BLaER1 treated with 17β-estradiol and CSF1 and Interleukin-3, amounts not matched to agents 10 nM and 100 nM (cell line): ENCODE measurements at regions not wholly inside any gene's neighbourhood (a gene's known extent, or its start where the extent isn't known, plus 50 kb on each side); places are given as distances from the start of the nearest gene placed in this dataset.

ENCODE experiments used
- H3K27ac ChIP-seq, 11 experiments: shearing (Covaris generic); formaldehyde crosslinking; 2 replicates each; pipeline ENCODE4 v1.8.1; 2022
- H3K27me3 ChIP-seq, 11 experiments: shearing (Covaris generic); formaldehyde crosslinking; 2 replicates each; pipeline ENCODE4 v1.8.1; 2022
- H3K36me3 ChIP-seq, 11 experiments: shearing (Covaris generic); formaldehyde crosslinking; 2 replicates each; pipeline ENCODE4 v1.8.1; 2022
- H3K4me1 ChIP-seq, 10 experiments: shearing (Covaris generic); formaldehyde crosslinking; 2 replicates each; pipeline ENCODE4 v1.8.1; 2022
- H3K4me2 ChIP-seq, 11 experiments: shearing (Covaris generic); formaldehyde crosslinking; 2 replicates each; pipeline ENCODE4 v1.8.1; 2022
- H3K4me3 ChIP-seq, 10 experiments: shearing (Covaris generic); formaldehyde crosslinking; 2 replicates each; pipeline ENCODE4 v1.8.1; 2022
- H3K9ac ChIP-seq, 11 experiments: shearing (Covaris generic); formaldehyde crosslinking; 2 replicates each; pipeline ENCODE4 v1.8.1; 2022
- H3K9me3 ChIP-seq, 11 experiments: shearing (Covaris generic); formaldehyde crosslinking; replicated peaks in 1 of 11; 2 replicates each; pipeline ENCODE4 v1.8.1; 2022
- H4K20me1 ChIP-seq, 11 experiments: shearing (Covaris generic); formaldehyde crosslinking; 2 replicates each; pipeline ENCODE4 v1.8.1; 2022
- Cebpa-rat ChIP-seq, 11 experiments: shearing (Covaris generic); IDR thresholded peaks; 2 replicates each; pipeline ENCODE4 v1.8.1; 2022

DNA sequence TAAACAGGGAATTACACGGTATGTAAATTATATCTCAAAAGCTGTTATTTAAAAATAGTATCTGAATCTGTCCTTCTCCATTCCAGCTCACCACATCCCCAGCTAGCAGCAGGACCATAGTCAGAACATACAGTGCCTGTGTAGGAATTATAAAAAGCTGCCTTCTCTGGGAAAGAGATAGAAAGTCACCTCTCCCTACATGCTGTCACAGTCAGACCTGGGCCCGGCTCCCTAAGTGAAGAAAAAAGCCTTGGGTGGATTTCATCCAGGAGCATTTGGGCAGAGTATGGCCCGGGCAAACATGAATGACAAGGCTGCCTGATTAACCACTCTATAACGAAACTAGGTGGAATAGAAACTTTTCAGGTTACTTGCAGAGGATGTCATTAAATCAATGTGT is 144.1 kb downstream of the CNTN3 start:
- no peak overlapping the region for H3K4me2 ChIP-seq
- no peaks in the 10 kb centered on the region for H3K27me3 ChIP-seq
- TF ChIP-seq Cebpa-rat (IDR thresholded peaks at IDR 0.05): no peak
- H3K27ac ChIP-seq: no peak overlapping the region
- H3K36me3 ChIP-seq: no peaks in the 10 kb centered on the region
- no peak overlapping the region for H3K4me3 ChIP-seq
- no peaks in the 10 kb centered on the region for H4K20me1 ChIP-seq
- H3K9ac ChIP-seq: no peak overlapping the region
- no peaks in the 10 kb centered on the region for H3K4me1 ChIP-seq
- no peaks in the 10 kb centered on the region for H3K9me3 ChIP-seq

DNA sequence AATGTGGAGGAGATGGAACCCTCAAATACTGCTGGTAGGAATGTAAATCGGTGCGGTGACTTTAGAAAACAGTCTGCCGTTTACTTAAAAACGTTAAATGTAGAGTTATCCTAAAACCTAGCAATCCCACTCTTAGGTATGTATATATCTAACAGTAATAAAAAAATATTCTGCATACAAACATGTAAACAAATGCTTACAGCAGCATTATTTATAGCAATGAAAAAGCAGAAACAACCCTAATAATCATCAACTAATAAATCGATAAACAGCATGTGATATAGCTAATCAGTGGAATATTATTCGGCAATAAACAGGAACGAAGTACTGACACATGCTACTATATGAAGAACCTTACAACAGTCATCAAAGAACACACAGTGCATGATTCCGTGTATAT is 144.7 kb downstream of the CNTN3 start:
- no peak overlapping the region for H3K4me3 ChIP-seq
- TF ChIP-seq Cebpa-rat (IDR thresholded peaks at IDR 0.05): no peak
- no peaks in the 10 kb centered on the region for H3K4me1 ChIP-seq
- H3K36me3 ChIP-seq: no peaks in the 10 kb centered on the region
- no peak overlapping the region for H3K9ac ChIP-seq
- no peaks in the 10 kb centered on the region for H3K27me3 ChIP-seq
- H3K4me2 ChIP-seq: no peak overlapping the region
- no peaks in the 10 kb centered on the region for H3K9me3 ChIP-seq
- H4K20me1 ChIP-seq: no peaks in the 10 kb centered on the region
- no peak overlapping the region for H3K27ac ChIP-seq

DNA sequence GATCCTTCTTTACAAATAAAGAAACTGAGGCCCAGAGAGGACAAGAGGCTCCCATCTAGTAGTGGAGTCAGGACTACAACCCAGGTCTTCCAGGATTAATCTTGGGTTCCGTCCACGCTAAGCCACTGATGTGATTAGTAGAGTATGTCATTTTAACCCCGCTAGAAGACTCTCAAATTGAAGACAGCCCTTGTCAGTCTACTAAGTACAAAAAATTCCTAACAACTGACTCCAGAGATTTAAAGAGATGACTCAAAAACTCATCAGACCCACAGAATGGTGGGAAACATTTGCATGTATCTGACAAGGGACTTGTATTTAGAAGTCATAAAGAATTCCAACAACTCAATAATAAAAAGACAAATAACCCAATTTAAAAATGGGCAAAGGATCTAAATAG is 145.3 kb downstream of the CNTN3 start:
- no peaks in the 10 kb centered on the region for H4K20me1 ChIP-seq
- no peak for TF ChIP-seq Cebpa-rat (IDR thresholded peaks at IDR 0.05)
- no peaks in the 10 kb centered on the region for H3K9me3 ChIP-seq
- H3K4me2 ChIP-seq: no peak overlapping the region
- H3K4me1 ChIP-seq: no peaks in the 10 kb centered on the region
- H3K4me3 ChIP-seq: no peak overlapping the region
- H3K36me3 ChIP-seq: no peaks in the 10 kb centered on the region
- H3K9ac ChIP-seq: no peak overlapping the region
- no peaks in the 10 kb centered on the region for H3K27me3 ChIP-seq
- no peak overlapping the region for H3K27ac ChIP-seq

DNA sequence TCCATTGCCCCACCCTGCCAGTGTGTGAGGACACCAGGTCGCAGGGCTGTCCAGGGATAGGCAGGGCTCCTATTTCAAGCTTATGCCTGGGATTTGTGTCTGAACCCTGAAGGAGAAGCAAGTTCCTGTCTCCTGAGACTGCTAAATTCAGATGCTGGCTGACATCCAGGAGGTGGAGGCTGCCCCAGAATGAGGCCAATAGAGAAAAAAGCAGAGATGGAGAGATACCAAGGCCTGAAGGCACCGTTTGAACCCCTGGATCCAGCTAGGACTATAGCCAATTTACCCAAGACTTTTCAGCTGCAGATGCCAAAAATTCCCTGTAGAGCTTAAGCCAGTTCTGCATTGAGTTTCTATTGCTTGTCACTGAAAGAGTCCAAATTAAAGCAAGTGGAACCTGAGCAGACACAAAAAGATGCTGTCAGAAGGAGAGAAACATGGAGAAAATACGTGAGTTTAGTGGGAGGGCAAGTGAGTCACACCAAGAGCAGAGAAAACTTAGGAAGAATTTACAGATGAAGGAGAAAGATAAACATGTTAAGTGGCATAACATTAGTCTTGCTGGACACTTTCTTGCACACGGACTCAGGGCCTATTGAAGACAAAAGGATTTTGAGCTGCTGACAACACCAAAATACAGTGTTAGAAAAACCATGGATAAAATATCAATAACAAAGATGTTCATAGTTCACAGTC is 148.6 kb downstream of the CNTN3 start:
- no peak for TF ChIP-seq Cebpa-rat (IDR thresholded peaks at IDR 0.05)
- no peak overlapping the region for H3K27ac ChIP-seq
- no peak overlapping the region for H3K9ac ChIP-seq

DNA sequence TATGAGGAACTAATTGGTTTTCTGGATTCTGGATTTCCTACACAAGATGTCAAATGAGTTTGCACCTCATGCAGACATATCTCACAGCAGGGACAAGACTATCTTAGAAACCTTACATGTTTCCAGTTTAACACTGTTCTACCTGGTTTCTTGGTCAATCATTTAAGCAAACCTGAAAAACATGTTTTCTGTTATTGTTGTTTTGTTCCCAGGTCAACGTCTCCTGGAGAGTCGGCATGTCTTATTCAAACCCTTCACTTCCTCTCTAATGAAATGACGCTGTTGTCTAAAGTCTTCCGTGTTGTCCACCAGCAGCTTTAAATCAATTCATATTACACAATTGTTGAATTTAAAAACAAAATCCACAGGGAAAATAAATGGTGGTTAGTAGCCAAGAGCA is 150.9 kb downstream of the CNTN3 start:
- no peak overlapping the region for H3K4me2 ChIP-seq
- H3K9ac ChIP-seq: no peak overlapping the region
- no peaks in the 10 kb centered on the region for H3K36me3 ChIP-seq
- no peaks in the 10 kb centered on the region for H4K20me1 ChIP-seq
- TF ChIP-seq Cebpa-rat (IDR thresholded peaks at IDR 0.05): no peak
- H3K27me3 ChIP-seq: no peaks in the 10 kb centered on the region
- H3K9me3 ChIP-seq: no peaks in the 10 kb centered on the region
- H3K27ac ChIP-seq: no peak overlapping the region
- H3K4me1 ChIP-seq: no peaks in the 10 kb centered on the region
- H3K4me3 ChIP-seq: no peak overlapping the region

More for the DNA sequence above, 148.6 kb downstream of the CNTN3 start:
- H3K27me3 ChIP-seq: no peaks in the 10 kb centered on the region
- H3K4me1 ChIP-seq: no peaks in the 10 kb centered on the region
- no peaks in the 10 kb centered on the region for H3K36me3 ChIP-seq
- no peaks in the 10 kb centered on the region for H4K20me1 ChIP-seq
- no peak overlapping the region for H3K4me2 ChIP-seq
- H3K9me3 ChIP-seq: no peaks in the 10 kb centered on the region
- H3K4me3 ChIP-seq: no peak overlapping the region

DNA sequence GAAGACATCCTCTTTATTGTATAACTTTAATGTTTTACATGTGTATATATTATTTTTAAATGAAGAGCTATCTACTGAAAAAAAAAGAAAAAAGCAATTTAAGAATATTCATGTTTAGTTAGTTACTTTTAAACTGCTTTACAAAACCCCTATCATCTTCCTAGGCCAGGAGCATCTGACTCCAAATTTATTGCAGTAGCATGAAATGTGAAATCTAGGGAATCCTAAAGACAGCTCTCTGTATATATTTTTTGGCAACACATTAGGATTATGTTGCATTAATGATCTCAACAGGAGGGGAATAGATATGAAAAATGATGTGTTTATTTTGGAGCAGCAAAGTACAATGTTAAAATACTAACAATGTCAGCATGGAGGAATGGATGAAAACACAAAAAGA is 158.3 kb downstream of the CNTN3 start:
- no peaks in the 10 kb centered on the region for H4K20me1 ChIP-seq
- H3K9me3 ChIP-seq: no peaks in the 10 kb centered on the region
- H3K4me3 ChIP-seq: no peak overlapping the region
- H3K27ac ChIP-seq: no peak overlapping the region
- no peaks in the 10 kb centered on the region for H3K27me3 ChIP-seq
- H3K36me3 ChIP-seq: no peaks in the 10 kb centered on the region
- H3K4me1 ChIP-seq: no peaks in the 10 kb centered on the region
- no peak for TF ChIP-seq Cebpa-rat (IDR thresholded peaks at IDR 0.05)
- H3K4me2 ChIP-seq: no peak overlapping the region
- H3K9ac ChIP-seq: no peak overlapping the region

DNA sequence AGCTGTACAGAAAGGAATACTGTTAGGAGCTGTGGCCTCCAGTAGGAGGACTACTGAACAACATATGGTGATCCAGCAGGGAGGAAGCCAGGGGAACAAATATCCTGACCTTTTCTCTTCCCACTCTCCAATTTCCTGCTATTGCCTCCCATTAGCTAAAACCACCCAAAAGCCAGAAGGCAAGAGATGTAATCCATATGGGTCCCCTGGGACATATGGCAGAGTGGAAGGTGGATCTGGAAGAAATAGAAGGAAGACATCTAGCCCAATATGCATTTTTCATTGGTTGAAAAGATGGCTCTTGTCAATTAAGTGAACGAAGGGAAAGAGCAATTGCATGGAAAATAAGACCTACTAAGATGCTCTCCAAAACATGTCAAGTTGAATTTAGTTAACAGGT is 167.2 kb downstream of the CNTN3 start:
- Histone ChIP-seq H3K27ac (no peak overlapping the region), H3K36me3 (no peaks in the 10 kb centered on the region), H3K9me3 (no peaks in the 10 kb centered on the region), H3K27me3 (no peaks in the 10 kb centered on the region), H4K20me1 (no peaks in the 10 kb centered on the region), H3K4me3 (no peak overlapping the region), H3K4me1 (no peaks in the 10 kb centered on the region), H3K9ac (no peak overlapping the region), H3K4me2 (no peak overlapping the region)
- no peak for TF ChIP-seq Cebpa-rat (IDR thresholded peaks at IDR 0.05)

DNA sequence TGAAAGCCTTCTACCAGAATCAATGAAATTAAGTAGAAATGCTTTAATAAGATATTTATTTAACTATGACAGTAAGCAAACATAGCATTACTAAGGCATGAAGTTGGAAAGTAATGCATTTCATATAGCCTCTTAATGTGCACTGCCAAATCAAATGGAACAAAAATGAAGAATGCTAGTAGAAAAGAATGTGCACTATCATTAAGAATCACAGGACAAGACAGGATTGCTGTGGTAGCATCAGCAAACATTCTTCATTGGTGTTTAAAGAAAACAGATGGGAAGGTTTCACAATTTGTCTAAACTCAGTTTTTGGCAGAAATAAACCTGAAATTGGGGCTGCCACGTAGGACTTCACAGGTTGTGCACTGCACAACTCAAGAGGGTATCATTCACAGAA is 168.9 kb downstream of the CNTN3 start:
- no peak for TF ChIP-seq Cebpa-rat (IDR thresholded peaks at IDR 0.05)
- H3K4me3 ChIP-seq: no peak overlapping the region
- no peak overlapping the region for H3K27ac ChIP-seq
- H3K27me3 ChIP-seq: no peaks in the 10 kb centered on the region
- H3K36me3 ChIP-seq: no peaks in the 10 kb centered on the region
- no peaks in the 10 kb centered on the region for H4K20me1 ChIP-seq
- no peaks in the 10 kb centered on the region for H3K4me1 ChIP-seq
- H3K9ac ChIP-seq: no peak overlapping the region
- H3K4me2 ChIP-seq: no peak overlapping the region
- no peaks in the 10 kb centered on the region for H3K9me3 ChIP-seq

DNA sequence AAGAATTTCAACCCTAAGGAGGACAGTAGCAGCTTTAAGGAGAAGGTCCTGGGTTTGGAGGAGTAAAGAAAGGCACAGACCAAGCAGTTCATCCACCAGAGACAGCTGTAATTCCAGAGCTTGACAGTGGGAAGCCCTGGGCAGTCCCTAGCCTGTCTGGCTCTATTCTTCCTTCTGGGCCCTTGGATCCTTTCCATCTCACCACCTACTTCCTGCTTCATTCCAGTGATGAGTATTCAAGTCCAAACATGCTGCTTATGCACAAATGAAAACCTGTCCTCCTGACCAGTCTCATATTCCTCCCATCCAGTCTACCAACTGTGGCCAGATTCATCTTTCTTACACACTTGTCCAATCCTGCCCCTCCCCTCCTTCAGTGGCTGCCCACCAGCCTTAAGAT is 171.4 kb downstream of the CNTN3 start:
- Histone ChIP-seq H3K27ac (no peak overlapping the region), H3K27me3 (no peaks in the 10 kb centered on the region), H3K4me1 (no peaks in the 10 kb centered on the region), H3K4me3 (no peak overlapping the region), H3K4me2 (no peak overlapping the region), H3K9ac (no peak overlapping the region), H4K20me1 (no peaks in the 10 kb centered on the region), H3K36me3 (no peaks in the 10 kb centered on the region), H3K9me3 (no peaks in the 10 kb centered on the region)
- no peak for TF ChIP-seq Cebpa-rat (IDR thresholded peaks at IDR 0.05)

DNA sequence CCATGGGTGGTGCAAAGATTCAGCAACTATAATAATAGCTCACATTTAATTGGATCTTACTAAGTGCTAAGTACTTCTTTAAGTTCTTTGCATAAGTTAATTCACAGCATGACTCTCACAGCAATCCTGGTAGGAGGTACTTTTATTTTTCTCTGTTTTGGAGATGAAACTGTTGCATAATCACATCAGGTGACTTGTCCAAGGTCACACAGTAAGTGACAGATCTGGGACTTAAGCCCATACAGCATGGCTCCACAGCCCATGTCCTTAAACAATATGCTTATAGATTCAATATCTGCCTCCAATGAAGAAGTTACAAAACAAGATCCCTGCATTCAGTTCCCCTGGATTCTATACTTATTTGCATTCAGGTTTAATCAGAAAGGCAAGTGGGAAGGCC is 171.8 kb downstream of the CNTN3 start:
- no peaks in the 10 kb centered on the region for H3K4me1 ChIP-seq
- H3K9ac ChIP-seq: no peak overlapping the region
- TF ChIP-seq Cebpa-rat (IDR thresholded peaks at IDR 0.05): no peak
- no peaks in the 10 kb centered on the region for H4K20me1 ChIP-seq
- no peaks in the 10 kb centered on the region for H3K9me3 ChIP-seq
- no peaks in the 10 kb centered on the region for H3K27me3 ChIP-seq
- H3K36me3 ChIP-seq: no peaks in the 10 kb centered on the region
- H3K27ac ChIP-seq: no peak overlapping the region
- no peak overlapping the region for H3K4me3 ChIP-seq
- no peak overlapping the region for H3K4me2 ChIP-seq
